Left kidney (tissue), 1 donor: ENCODE measurements at regions not wholly inside any gene's neighbourhood (a gene's known extent, or its start where the extent isn't known, plus 50 kb on each side); places are given as distances from the start of the nearest gene placed in this dataset.

Experiments
- DNase-seq: peaks from one replicate; pipeline ENCODE4 v3.0.0-alpha.2; 2013

DNA sequence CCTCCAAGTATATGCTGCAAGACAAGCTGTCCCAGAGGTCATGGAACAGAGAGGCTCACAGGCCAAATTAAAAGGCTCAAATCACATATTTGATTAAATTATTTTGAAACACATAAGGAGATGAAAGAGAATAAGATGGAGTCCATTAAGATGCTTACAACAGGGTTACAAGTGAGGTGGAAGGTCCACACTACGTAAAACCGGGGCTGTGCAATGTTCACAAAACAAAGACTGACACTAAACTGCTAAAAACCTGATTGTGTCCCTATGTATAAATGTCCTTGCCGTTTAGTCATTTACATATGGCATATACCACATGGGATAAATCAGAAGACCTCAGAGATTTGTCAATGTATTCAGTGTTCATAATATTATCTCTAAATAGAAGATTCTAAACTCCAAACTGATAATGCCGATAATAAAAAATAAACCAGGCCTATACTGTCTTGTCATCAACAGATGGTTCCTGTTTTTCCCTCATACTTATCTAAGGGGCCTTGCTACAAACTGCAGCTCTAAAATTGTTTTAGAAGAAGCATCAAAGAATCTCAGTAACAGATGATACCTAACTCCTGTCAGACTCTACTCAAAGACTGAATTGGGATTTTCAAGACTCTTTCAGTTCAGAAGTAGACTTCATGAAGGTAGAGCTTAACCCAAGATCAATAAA lies 51.8 kb upstream of the RIPOR2 start:
- DNase-seq, result no peak

DNA sequence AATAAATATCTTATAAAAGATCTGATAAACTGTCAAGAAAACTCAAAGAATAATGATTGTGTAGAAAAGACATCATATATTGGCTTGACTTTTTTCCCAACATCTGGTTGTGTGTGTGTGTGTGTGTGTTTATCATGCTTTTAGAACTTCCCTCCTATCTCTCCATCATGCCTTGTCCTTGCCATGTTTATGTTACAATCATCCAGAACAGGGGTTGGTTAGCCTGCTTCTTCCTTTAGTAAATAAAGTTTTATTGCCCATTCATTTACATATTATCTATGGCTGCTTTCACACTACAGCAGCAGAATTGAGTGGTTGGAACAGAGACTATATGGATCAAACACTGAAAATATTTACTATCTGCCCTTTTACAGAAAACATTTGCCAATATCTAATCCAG lies 52.8 kb upstream of the RIPOR2 start:
- no peak for DNase-seq

- DNase-seq, result no peak
These were observed 54.6 kb upstream of the RIPOR2 start for GRCh38 chr6:24990236-24990845.

DNA sequence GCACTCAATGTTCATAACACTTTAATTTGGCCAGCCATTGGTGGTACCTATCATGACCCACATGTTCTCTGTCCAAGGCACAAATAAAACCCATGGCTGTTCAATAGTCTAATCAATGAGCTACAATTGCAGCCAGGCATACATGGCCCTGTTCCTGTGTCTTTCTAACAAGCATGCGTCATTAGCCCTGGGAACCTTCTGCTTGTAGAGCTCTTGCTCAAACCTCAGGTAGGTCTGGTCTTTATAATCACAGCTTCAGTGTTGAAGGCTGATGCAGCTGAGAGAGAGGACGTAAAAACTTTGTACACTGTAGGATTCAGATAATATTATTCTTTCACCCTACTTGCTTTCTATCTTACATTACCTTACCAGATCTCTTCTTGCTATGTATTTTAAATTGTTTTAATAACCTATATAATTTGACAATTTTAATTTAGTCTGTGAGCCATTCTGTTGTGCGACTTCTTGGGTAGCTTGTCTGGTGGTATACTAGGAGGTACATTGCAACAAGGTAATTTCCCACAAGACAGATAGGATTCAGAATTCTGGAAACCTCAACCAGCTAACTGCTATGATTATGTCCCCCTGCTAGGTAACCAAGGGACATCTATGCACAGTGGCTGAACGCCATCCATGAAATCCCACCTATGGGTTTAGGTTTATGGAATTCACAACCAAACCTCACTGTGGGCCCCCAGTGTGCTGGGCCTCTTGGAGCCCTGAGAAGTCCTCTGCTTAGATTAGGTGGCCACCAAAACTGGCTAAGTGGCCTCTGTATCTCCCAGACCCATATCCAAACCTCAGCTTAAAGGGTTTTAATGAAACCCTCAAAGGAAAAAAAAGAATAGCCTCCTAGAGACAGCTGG lies 55.4 kb upstream of the RIPOR2 start:
- DNase-seq, result no peak

GRCh38 chr6:24991810-24992467 lies 56.2 kb upstream of the RIPOR2 start:
- peak; percentile 37 for DNase-seq

GRCh38 chr6:24994812-24995211 lies 59.1 kb upstream of the RIPOR2 start:
- DNase-seq, result no peak

GRCh38 chr6:24995270-24995669 lies 59.5 kb upstream of the RIPOR2 start:
- no peak for DNase-seq

GRCh38 chr6:24996269-24996836 lies 60.6 kb upstream of the RIPOR2 start:
- no peak for DNase-seq

GRCh38 chr6:24997231-24997630 lies 61.5 kb upstream of the RIPOR2 start:
- DNase-seq, result no peak

- DNase-seq, result no peak
These were observed 62.1 kb upstream of the RIPOR2 start for GRCh38 chr6:24997905-24998304.

DNA sequence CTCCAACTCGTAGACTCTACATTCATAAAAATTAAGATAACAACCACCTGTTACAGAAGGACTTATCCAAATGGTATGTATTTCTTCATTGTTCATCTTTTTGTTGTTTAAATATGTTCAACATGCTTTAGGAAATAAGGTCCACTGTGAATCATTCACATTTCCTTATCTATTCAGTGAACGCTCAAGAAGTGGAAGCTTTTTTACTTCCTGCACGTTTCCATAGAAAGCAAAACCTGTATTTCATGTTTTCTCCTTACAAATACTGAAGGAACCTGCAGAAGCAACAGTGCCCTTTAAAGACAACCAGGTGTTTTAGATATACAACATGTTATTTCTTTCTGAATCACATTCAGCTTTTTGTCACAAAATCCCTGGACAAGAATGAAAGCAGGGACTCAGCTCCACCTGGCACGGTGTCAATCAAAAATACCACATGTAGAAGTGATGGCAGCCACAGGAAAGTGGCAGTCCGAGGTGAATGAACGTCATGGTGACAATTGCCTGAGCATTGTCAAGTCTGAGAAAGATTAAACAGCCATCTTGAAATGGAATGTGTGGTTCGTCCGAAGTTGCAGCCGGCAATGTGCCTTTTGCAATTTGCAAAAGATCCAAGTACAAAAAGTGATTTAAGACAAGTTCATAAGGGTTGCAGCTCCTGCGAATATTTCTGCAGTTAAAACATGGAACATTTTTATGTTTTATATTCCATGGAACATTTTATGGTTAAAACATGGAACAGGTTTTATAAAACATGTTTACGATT lies 66.7 kb upstream of the RIPOR2 start:
- no peak for DNase-seq

DNA sequence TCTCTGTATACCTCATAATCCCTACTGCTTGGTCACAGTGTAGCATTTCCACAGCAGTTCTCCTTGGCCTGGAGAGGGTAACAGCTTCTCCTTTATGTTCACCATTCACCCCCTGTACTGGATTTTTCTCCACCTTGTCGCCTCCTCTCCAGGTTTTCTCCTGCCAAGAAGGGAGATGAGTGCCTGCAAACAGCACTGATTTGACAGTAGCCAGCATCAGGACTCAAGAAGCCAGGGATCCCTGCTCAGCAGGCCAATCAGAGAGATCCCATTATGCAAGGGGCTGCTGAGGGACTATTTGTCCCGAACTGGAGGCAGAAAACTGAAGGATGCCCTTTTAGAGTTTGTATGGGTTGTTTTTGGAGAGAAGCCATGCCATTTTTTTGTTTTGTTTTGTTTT lies 68.6 kb upstream of the RIPOR2 start:
- DNase-seq, result no peak

- no peak for DNase-seq
These were observed 69.2 kb upstream of the RIPOR2 start for GRCh38 chr6:25005010-25005409.

GRCh38 chr6:25006075-25006474 lies 70.3 kb upstream of the RIPOR2 start:
- no peak for DNase-seq

DNA sequence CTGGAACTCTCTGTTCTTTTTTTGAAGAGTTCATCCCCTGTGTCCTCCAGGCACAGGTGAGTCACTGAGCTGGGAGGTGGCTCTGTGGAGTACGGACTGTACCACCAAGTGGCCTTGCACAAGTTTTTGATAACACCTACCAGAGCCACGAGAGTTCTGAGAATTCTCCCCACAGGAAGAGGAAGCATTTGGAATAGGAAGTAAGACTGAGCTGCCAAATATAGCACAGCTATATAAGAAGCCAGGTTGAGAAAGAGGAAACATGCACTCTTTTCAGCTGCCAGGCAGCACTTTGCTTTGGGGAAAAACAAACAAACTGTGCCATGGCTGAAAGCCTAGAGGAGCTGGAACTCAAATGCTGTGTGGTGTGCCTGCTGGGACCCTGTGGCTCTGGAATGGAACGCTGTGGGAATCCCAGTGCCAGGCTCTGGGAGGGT lies 70.8 kb upstream of the RIPOR2 start:
- no peak for DNase-seq

GRCh38 chr6:25007269-25007699 lies 71.5 kb upstream of the RIPOR2 start:
- DNase-seq, result no peak

GRCh38 chr6:25008707-25009392 lies 73.1 kb upstream of the RIPOR2 start:
- DNase-seq, result no peak

- DNase-seq, result no peak
These were observed 73.6 kb upstream of the RIPOR2 start for GRCh38 chr6:25009393-25009710.

GRCh38 chr6:25010176-25010575 lies 74.4 kb upstream of the RIPOR2 start:
- DNase-seq, result no peak

- no peak for DNase-seq
These were observed 75.3 kb upstream of the RIPOR2 start for GRCh38 chr6:25010902-25011625.
